HEK293 (cell line): ENCODE measurements at regions not wholly inside any gene's neighbourhood (a gene's known extent, or its start where the extent isn't known, plus 50 kb on each side); places are given as distances from the start of the nearest gene placed in this dataset.
A peak's percentile ranks its signal among the peaks of the same experiment; 100 is the strongest.

Experiments
- ELK4 ChIP-seq: IDR thresholded peaks from 2 replicates; pipeline ENCODE4 v1.6.1; 2011; ENCODE audit warnings: mild to moderate bottlenecking, low read depth, low read length, borderline replicate concordance
- REST ChIP-seq: fragments of 450-650 bp; formaldehyde crosslinking; IDR thresholded peaks from 2 replicates; pipeline ENCODE4 v1.5.1; 2016; ENCODE audit warnings: missing biosample characterization, missing genetic modification characterization
- SETDB1 ChIP-seq: IDR thresholded peaks from one replicate; pipeline ENCODE4 v1.6.1; 2017; ENCODE audit warnings: mild to moderate bottlenecking, low read length, moderate library complexity, mixed read lengths; ENCODE audit not compliant: insufficient read length
- YY1 ChIP-seq: fragments of 450-650 bp; formaldehyde crosslinking; IDR thresholded peaks from 2 replicates; pipeline ENCODE4 v1.5.1; 2018; ENCODE audit warnings: missing biosample characterization, missing genetic modification characterization
- ZBTB21 ChIP-seq: fragments of 450-650 bp; formaldehyde crosslinking; IDR thresholded peaks from 2 replicates; pipeline ENCODE4 v1.5.1; 2017; ENCODE audit warnings: missing biosample characterization, missing genetic modification characterization
- ZBTB26 ChIP-seq: fragments of 450-650 bp; formaldehyde crosslinking; optimal IDR thresholded peaks from 2 replicates; pipeline ENCODE3; 2016; ENCODE audit warnings: missing biosample characterization, mild to moderate bottlenecking, missing genetic modification characterization
- ZNF133 ChIP-seq: fragments of 450-650 bp; formaldehyde crosslinking; IDR thresholded peaks from 2 replicates; pipeline ENCODE4 v1.5.1; 2016; ENCODE audit warnings: missing biosample characterization, missing genetic modification characterization
- ZNF148 ChIP-seq: fragments of 450-650 bp; formaldehyde crosslinking; IDR thresholded peaks from 2 replicates; pipeline ENCODE4 v1.5.0; 2017; ENCODE audit warnings: missing biosample characterization, missing genetic modification characterization, borderline replicate concordance
- ZNF174 ChIP-seq: fragments of 450-650 bp; formaldehyde crosslinking; IDR thresholded peaks from 2 replicates; pipeline ENCODE4 v1.5.0; 2017; ENCODE audit warnings: missing biosample characterization, mild to moderate bottlenecking, missing genetic modification characterization
- ZNF239 ChIP-seq: fragments of 450-650 bp; formaldehyde crosslinking; IDR thresholded peaks from 2 replicates; pipeline ENCODE4 v1.5.1; 2016; ENCODE audit warnings: missing biosample characterization, missing genetic modification characterization
- ZNF335 ChIP-seq: fragments of 450-650 bp; formaldehyde crosslinking; conservative IDR thresholded peaks from 2 replicates; pipeline ENCODE4 v1.5.1; 2016; ENCODE audit warnings: missing biosample characterization, missing genetic modification characterization
- ZNF362 ChIP-seq: fragments of 450-650 bp; formaldehyde crosslinking; IDR thresholded peaks from 2 replicates; pipeline ENCODE4 v1.5.1; 2016; ENCODE audit warnings: missing biosample characterization, missing genetic modification characterization
- ZNF37A ChIP-seq: fragments of 450-650 bp; IDR thresholded peaks from 2 replicates; pipeline ENCODE4 v1.5.1; 2018; ENCODE audit warnings: missing biosample characterization, missing genetic modification characterization
- ZNF416 ChIP-seq: fragments of 450-650 bp; formaldehyde crosslinking; IDR thresholded peaks from 2 replicates; pipeline ENCODE4 v1.5.1; 2016; ENCODE audit warnings: missing biosample characterization, missing genetic modification characterization
- ZNF423 ChIP-seq: fragments of 450-650 bp; formaldehyde crosslinking; IDR thresholded peaks from 2 replicates; pipeline ENCODE4 v1.5.1; 2016; ENCODE audit warnings: missing biosample characterization, missing genetic modification characterization
- ZNF549 ChIP-seq: fragments of 450-650 bp; IDR thresholded peaks from 2 replicates; pipeline ENCODE4 v1.5.1; 2018; ENCODE audit warnings: missing biosample characterization, missing genetic modification characterization, mild to moderate bottlenecking, inconsistent platforms, moderate library complexity
- ZNF561 ChIP-seq: fragments of 450-650 bp; IDR thresholded peaks from 2 replicates; pipeline ENCODE4 v1.5.1; 2018; ENCODE audit warnings: missing biosample characterization, missing genetic modification characterization, borderline replicate concordance
- ZNF585B ChIP-seq: fragments of 450-650 bp; formaldehyde crosslinking; IDR thresholded peaks from 2 replicates; pipeline ENCODE4 v1.5.1; 2016; ENCODE audit warnings: missing biosample characterization, missing genetic modification characterization
- ZNF623 ChIP-seq: fragments of 450-650 bp; formaldehyde crosslinking; IDR thresholded peaks from 2 replicates; pipeline ENCODE4 v1.5.1; 2016; ENCODE audit warnings: missing biosample characterization, missing genetic modification characterization
- ZNF624 ChIP-seq: fragments of 450-650 bp; formaldehyde crosslinking; IDR thresholded peaks from 2 replicates; pipeline ENCODE4 v1.5.1; 2017; ENCODE audit warnings: missing biosample characterization, missing genetic modification characterization
- ZNF626 ChIP-seq: fragments of 450-650 bp; sonication (Bioruptor Pico); formaldehyde crosslinking; IDR thresholded peaks from 2 replicates; pipeline ENCODE4 v1.5.1; 2018; ENCODE audit warnings: missing biosample characterization, missing genetic modification characterization, inconsistent platforms
- ZNF707 ChIP-seq: fragments of 450-650 bp; formaldehyde crosslinking; IDR thresholded peaks from 2 replicates; pipeline ENCODE4 v1.5.1; 2016; ENCODE audit warnings: missing biosample characterization, missing genetic modification characterization
- ZNF776 ChIP-seq: fragments of 450-650 bp; formaldehyde crosslinking; IDR thresholded peaks from 2 replicates; pipeline ENCODE4 v1.5.0; 2017; ENCODE audit warnings: missing biosample characterization, missing genetic modification characterization, borderline replicate concordance
- ZNF792 ChIP-seq: fragments of 450-650 bp; formaldehyde crosslinking; IDR thresholded peaks from 2 replicates; pipeline ENCODE4 v1.5.1; 2016; ENCODE audit warnings: missing biosample characterization, missing genetic modification characterization
- ZSCAN23 ChIP-seq: fragments of 450-650 bp; formaldehyde crosslinking; IDR thresholded peaks from 2 replicates; pipeline ENCODE4 v1.5.1; 2016; ENCODE audit warnings: missing biosample characterization, missing genetic modification characterization
- ZSCAN4 ChIP-seq: fragments of 450-650 bp; formaldehyde crosslinking; IDR thresholded peaks from 2 replicates; pipeline ENCODE4 v1.5.1; 2017; ENCODE audit warnings: missing biosample characterization, missing genetic modification characterization

GRCh38 chr5:17326600-17327037, 109.2 kb downstream of the BASP1 start (continued):
- TF ChIP-seq ZNF624 (no peak), ZNF792 (tag by site-specific recombination) (no peak), YY1 (tag by site-specific recombination) (no peak), ZNF626 (tag by site-specific recombination) (no peak), ZBTB21 (tag by site-specific recombination) (no peak), ZNF561 (tag by site-specific recombination) (peak; percentile 51), ZNF133 (tag by site-specific recombination) (no peak), ZSCAN23 (tag by site-specific recombination) (peak; percentile 24; the same call in 1 of the 2 replicates), ZNF423 (tag by site-specific recombination) (no peak), ZNF362 (tag by site-specific recombination) (peak; percentile 76), ZNF549 (tag by site-specific recombination) (no peak), REST (tag by site-specific recombination) (no peak), ZNF239 (tag by site-specific recombination) (no peak), ELK4 (no peak), ZNF335 (tag by site-specific recombination) (no peak), ZNF148 (tag by site-specific recombination) (no peak), ZNF37A (tag by site-specific recombination) (no peak), ZNF707 (tag by site-specific recombination) (no peak), SETDB1 (no peak), ZNF623 (tag by site-specific recombination) (no peak), ZBTB26 (tag by site-specific recombination) (no peak), ZNF776 (tag by site-specific recombination) (no peak), ZNF174 (no peak), ZNF416 (tag by site-specific recombination) (no peak), ZSCAN4 (tag by site-specific recombination) (no peak), ZNF585B (no peak)
